Ureter (tissue), 1 donor: ENCODE measurements at regions not wholly inside any gene's neighbourhood (a gene's known extent, or its start where the extent isn't known, plus 50 kb on each side); places are given as distances from the start of the nearest gene placed in this dataset.

Experiments used
- DNase-seq: peaks from one replicate; pipeline ENCODE4 v3.0.0-alpha.2; 2020; ENCODE audit warnings: low spot score
- donor health status: DM: yes; HTN: yes; CAD: no.

DNA sequence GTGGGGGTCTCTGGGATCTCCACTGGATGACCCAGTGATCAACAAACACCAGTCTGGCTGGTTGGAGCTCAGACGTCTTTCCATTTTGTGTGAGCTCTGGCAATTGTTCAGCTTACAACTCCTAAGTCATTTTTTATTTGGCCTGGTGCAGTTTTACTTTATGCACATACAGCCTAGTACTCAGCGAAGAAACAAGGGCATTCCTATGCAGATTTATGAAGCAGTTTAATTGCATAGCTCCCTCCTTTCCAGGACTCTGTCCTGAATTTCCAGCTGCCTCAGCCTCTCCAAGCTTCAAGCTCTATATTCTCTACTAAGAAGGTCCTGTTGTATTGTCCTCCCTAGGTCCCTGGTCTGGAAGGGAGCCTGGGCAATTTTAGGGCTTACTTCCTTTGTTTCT, 145.6 kb upstream of the GALNT17 start:
- DNase-seq: no peak

DNA sequence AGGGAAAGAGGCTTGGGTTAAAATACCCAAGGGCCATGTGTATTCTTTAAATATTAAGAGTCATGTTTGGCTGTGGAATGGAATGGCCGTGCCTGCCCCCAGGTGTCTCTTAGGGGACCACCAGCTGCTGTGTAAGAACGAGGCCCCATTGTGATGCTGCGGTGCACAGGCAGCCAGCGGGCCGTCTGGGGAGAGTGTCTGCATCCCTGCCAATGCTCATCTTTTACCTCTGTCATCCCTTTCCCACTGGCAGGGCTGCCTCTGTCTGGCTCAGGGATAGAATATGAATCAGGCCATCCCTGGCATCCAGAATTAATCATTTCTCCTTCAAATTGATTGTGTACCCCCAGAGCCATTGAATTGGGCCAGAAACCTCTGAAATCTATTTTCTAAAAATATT, 137.8 kb upstream of the GALNT17 start:
- DNase-seq: no peak

DNA sequence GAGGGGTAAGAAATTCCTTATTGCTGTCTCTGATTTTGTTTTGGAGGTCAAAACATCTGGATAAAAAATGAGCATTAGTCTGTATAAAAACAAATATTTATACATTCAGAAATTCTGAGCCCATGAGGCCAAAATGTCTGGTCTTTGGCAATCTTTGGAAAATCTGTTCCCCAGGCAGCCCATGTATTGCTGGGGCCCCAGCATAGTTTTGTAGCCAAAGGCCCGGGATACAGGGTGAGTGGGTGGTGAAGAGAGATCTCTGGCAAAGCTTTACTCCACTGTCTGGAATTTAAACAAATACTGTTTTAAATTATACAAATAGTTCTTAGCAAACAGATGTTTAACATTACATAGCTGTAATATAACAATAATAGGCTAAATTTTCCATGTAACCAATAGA, 134.7 kb upstream of the GALNT17 start:
- DNase-seq: no peak

DNA sequence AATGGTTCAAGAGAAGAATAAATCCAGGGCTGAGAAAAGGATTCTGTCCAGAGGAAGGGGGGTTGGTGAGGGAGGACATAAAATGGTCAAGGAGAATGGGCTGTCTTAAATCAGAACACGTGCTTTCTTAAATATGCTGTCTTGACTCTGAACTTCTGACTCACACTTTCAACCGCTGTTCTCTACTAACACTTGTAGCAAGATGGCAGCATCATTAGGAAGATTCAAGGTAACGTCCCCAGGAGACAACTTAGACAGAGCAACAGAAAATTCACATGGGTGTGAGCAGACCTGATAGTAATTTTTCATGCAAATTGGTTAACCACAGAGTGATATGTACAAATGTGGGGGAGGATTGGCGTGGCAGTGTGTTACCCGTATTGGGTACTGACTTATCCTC, 126.8 kb upstream of the GALNT17 start:
- no peak for DNase-seq

DNA sequence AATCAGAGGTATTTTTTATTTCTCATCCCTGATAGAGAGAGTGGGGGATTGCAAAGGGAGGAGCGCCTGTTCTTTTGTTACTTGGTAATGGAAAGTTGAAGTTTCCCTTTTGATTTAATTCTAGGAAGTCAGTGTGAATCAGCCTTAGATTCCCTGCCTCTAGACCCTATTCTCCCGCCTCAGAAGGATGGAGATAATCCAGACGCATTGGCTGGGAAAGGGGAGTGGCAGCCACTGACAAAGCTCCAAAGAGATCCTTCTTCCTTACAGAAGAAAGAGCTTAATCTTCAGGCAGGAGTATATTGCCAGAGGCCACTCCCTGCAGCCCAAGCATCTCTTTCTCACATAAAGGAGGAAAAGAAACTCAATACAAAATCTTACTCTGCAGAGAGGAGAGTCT, 122.3 kb upstream of the GALNT17 start:
- no peak for DNase-seq

DNA sequence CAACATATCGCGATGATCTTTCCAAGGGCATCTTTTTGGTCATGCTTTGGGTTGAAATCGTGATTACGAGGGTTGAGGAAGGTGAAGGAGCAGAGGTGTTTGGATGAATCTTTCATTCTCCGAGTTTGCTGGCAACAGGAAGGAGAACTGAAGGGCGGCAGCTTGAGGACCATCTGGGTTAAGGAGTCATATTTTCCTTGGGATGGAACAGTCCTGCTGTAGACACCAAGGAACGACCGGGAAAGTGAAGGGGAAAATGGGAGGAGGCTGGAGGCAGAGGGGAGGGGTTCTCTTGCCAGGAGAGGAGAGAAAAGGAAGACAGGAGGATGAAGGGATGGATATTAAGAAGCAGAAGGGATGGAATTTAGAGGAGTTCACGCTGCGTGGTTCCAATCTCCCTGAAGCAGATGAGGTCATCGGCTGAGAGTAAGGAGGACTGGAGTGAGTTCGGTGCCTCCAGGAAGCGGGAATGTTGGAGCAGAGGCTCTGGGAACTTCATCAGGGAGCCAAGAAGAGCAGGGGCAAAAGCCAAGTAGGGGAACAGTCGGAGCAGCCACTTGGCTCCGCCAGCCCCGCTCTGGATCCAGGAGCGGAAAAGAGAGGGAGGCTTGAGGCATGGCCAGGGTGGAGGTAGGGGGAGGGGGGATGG, 116.6 kb upstream of the GALNT17 start:
- no peak for DNase-seq

DNA sequence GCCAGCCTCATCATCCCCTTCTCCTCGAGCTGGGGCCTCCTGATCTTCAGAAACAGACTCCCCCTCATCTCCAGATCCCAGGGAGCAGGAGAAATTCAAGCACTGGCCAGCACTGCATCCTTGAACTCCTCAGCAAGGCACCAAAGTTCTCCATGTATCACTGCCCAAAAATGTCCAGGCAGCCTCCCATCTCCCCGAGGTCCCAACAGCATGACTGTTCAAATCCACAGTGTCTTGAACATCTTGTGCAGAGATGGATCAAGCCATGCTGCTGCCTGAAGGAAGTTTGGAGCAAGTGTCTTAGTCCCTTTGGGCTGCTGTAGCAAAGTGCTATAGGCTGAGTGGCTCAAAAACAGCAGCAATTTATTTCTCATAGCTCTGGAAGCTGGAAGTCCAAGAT, 115.5 kb upstream of the GALNT17 start:
- DNase-seq: no peak

DNA sequence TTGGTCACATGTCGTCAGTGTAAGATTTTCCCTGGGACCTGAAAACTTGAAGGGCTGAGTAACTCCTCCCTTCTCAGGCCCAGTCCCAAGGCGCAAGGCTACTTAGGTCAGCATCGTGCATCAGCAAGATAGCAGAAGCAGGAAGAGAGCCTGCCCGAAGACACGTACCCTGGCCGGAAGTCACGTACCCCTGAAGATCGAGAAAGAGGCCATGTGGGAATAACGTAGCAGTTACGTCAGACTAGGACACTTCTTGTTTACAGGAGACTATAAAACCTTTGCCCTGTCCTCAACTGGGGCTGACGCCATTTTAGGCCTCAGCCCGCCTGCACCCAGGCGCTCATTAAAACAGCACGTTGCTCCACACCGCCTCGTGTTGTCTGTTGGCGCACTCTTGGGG, 114.3 kb upstream of the GALNT17 start:
- no peak for DNase-seq

DNA sequence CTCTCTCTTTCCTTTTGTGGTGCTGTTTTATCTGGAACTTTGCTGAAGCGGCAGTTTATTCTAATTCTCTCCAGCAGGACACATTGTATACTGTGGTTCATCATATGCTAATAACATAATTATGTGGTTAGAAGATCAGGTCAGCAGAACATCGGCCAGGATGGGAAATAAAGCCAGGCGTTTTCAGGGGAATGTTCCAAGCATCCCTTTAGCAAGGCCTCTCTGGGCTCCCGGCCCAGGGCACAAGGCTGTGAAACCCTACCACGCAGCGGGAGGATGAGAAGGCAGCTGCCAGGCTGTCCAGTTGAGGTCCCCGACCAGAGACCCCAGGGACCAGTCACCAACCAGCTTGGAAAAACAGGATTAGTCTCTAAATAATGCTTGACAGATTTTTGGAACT, 112.2 kb upstream of the GALNT17 start:
- no peak for DNase-seq

DNA sequence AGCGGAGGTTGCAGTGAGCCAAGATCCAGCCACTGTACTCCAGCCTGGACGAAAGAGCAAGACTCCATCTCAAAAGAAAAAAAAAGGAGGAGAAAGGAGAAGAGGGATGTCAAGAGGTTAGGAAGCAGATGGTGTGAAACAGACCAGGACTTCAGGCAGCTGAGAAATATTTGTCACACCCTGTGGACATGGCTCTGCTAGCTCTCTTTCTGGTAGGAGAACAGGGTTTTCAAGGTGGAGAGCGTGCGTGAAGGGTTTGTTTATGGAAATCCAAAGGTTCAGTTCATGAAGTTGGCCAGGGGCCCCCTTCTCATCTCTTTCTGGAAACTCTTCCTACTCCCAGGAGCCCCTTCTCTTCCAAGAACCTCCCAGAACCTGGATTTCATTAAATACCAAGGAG, 110.8 kb upstream of the GALNT17 start:
- no peak for DNase-seq

DNA sequence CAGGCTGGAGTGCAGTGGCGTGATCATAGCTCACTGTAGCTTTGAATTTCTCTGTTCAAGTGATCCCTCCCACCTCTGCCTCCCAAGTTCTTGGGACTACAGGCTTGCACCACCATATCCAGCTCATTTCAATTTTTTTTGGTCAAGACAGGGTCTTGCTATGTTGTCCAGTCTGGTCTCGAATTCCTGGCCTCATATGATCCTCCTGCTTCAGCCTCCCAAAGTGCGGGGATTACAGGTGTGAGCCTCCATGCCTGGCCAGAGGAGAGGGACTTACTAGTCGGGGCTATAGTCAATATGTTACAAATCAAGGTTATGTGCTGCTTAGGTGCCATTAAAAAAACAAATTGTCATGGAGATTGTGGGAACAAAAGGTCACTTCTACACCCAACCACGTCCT, 105.3 kb upstream of the GALNT17 start:
- no peak for DNase-seq

DNA sequence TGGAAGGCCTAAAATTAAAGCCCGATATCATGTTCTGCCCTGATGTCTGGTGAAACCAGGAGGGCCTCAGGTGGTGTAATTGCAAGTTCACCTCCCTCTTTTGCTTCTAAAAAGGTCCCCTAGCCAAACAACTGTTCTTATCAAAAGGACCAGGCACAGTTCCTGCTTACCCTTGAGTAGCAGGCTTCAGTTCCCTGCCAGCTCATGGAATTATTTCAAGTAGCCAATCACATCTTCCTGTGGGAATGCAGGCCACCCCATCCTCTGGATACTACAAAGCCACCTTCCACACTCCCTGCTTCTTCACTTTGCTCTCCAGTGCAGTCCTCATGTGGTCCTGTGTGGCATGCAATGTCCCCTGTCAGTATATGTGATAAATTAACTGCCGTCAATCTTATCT, 97.7 kb upstream of the GALNT17 start:
- no peak for DNase-seq

DNA sequence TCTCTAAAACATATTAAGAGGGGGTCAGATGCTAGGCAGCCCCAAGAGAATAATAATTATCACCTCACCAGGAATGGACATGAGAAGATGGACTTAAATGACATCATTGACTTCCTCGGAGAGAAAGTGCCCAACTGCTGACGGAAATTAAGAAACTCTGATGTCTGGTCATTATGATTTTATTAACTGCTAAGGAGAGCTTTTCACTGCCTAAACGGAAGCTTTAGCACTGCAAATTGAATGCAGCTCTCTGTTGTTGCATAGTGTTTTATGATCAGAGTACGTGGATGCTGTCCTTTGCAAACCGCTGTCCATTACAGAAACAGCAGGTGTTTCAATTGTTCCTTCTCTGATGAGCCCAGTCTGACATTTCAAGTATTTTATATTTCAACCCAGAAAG, 89.4 kb upstream of the GALNT17 start:
- no peak for DNase-seq

DNA sequence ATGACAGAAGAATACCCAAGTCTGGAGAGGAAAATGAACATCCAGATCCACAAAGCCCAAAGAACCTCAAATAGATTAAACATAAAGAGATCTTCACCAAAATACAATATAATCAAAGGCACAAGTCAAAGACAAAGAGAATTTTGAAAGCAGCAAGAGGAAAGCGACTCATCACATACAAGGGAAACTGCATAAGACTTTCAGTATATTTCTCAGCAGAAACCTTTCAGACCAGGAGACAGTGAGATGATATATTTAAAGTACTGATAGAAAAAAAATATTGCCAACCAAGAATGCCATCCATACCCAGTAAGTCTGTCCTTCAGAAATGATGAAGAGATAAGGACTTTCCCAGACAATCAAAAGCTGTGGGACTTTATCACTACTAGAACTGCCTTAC, 81.5 kb upstream of the GALNT17 start:
- DNase-seq: no peak

DNA sequence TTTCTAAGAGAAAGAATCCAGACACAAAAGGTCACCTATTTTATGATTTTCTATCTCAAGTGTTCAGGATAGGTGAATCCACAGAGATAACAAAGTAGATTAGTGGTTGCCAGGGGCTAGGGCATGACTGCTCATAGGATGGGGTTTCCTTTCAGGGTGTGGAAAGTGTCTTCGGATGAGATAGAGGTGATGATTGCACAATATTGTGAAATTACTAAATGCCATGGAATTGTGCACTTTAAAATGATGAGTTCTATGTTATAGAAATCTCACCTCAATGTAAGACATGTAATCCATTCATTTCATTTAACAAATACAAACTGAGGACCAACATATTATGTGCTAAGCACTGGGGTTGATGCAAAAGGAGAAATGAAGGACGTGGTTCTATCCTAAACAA, 76.4 kb upstream of the GALNT17 start:
- DNase-seq: no peak

DNA sequence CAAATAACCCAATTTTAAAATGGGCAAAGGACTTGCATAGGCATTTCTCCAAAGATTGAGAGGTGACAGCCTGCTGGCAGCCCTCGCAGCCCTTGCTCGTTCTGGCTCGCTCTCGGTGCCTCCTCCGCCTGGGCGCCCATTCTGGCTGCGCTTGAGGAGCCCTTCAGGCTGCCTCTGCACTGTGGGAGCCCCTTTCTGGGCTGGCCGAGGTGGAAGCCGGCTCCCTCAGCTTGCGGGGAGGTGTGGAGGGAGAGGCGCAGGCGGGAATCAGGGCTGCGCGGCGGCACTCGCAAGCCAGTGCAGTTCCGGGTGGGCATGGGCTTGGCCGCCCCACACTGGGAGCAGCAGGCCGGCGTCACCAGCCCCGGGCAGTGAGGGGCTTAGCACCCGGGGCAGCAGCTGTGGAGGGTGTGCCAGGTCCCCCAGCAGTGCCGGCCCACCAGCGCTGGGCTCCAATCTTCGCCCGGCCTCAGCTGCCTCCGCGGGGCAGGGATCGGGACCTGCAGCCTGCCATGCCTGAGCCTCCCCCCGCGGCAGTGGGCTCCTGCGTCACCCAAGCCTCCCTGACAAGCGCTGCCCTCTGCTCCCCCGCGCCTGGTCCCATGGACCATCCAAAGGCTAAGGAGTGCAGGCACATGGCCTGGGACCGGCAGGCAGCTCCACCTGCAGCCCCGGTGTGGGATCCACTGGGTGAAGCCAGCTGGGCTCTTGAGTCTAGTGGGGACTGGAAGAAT, 54.0 kb upstream of the GALNT17 start:
- no peak for DNase-seq
